AG04449 (cell line): ENCODE measurements at regions not wholly inside any gene's neighbourhood (a gene's known extent, or its start where the extent isn't known, plus 50 kb on each side); places are given as distances from the start of the nearest gene placed in this dataset.

ENCODE experiments used
- CTCF ChIA-PET: fragments of 350-600 bp; formaldehyde crosslinking; extraction: SDS; loops from one replicate; lab custom pipeline; 2021; ENCODE audit warnings: antibody characterized with exemption; lab: Yijun Ruan, JAX
- POLR2A ChIA-PET: fragments of 400-600, 350-600 bp; formaldehyde crosslinking; extraction: SDS; loops from one replicate; lab custom pipeline; 2020; ENCODE audit warnings: antibody characterized with exemption, inconsistent platforms; lab: Yijun Ruan, JAX
- DNase-seq: peaks from one replicate; pipeline ENCODE4 v3.0.0-alpha.2; 2010; ENCODE audit warnings: low read depth, low spot score
- H3K4me3 ChIP-seq: 2 replicates; pipeline ENCODE4 v1.5.1; 2011; ENCODE audit warnings: low read depth, mild to moderate bottlenecking, control low read depth, low read length
- TF ChIP-seq, protein P1 (sequence below): IDR thresholded peaks from one replicate; pipeline ENCODE4 v1.5.1; 2011; ENCODE audit warnings: mild to moderate bottlenecking, moderate library complexity, low read length, control low read depth, inconsistent platforms; ENCODE audit not compliant: insufficient read depth; ENCODE audit errors: missing control alignments

GRCh38 chr15:91793771-91794170 lies 59.7 kb upstream of the SLCO3A1 start:
- H3K4me3 ChIP-seq, result no peak overlapping the region
- ChIA-PET CTCF (no interaction called here), POLR2A (no interaction called here)
- TF ChIP-seq, protein P1, sequence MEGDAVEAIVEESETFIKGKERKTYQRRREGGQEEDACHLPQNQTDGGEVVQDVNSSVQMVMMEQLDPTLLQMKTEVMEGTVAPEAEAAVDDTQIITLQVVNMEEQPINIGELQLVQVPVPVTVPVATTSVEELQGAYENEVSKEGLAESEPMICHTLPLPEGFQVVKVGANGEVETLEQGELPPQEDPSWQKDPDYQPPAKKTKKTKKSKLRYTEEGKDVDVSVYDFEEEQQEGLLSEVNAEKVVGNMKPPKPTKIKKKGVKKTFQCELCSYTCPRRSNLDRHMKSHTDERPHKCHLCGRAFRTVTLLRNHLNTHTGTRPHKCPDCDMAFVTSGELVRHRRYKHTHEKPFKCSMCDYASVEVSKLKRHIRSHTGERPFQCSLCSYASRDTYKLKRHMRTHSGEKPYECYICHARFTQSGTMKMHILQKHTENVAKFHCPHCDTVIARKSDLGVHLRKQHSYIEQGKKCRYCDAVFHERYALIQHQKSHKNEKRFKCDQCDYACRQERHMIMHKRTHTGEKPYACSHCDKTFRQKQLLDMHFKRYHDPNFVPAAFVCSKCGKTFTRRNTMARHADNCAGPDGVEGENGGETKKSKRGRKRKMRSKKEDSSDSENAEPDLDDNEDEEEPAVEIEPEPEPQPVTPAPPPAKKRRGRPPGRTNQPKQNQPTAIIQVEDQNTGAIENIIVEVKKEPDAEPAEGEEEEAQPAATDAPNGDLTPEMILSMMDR, result no peak
- no peak for DNase-seq

GRCh38 chr15:91795235-91795634 lies 58.3 kb upstream of the SLCO3A1 start:
- H3K4me3 ChIP-seq, result no peak overlapping the region
- DNase-seq, result no peak
- CTCF ChIA-PET, result no interaction called here
- TF ChIP-seq, protein P1, result no peak
- POLR2A ChIA-PET, result no interaction called here

DNA sequence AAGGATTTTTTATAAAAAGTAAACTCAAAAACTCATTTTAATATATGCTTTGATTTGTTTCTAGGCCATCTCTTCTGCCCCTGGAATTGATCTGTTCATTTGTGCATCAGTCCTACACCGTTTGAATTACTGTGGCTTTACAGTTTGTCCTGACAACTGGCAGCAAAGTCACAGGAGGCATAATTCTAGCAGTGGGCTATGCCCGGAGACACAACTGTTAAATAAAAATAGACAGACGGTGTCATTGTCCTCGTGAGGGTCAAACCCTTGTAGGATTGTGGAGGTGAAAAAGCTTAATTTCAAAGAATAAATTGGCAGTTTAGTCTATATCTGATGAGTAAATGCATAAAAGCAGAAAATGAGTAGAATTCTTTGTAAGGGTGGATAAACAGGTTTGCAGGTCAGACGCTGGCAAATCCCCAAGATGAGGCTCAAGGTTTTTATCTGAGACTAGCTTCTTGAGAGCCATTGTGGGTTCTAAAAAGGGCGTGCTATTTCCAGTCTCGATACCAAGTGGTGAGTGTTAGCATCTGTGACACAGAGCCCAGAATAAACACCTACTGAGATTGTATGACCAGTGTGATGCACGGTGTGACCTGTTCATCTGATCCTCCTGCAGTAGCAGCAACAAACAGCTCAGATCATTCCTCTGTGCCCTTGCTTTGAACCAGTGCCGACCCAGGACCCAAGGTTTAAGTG lies 51.5 kb upstream of the SLCO3A1 start:
- no peak overlapping the region for H3K4me3 ChIP-seq
- CTCF ChIA-PET, result no interaction called here
- POLR2A ChIA-PET, result no interaction called here
- TF ChIP-seq, protein P1, result no peak
- no peak for DNase-seq

DNA sequence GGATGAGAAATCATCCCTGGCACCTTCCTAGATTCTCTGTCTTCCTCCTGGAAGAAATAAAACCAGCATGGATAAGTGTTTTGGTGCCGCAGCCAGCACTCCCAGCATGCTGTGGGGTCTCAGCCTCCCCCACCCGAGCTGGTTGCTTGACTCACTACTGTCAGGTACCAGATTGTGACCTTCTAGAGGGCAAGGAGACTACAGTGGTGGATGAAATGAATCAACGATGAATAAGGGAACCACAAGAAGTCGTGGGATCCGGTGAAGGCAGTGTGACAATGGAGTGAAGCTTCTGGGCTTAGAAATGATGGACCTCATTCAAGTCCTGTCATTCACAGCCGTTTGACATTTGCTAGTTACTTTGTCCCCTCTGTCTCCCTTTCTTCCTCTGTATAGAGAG lies 50.2 kb upstream of the SLCO3A1 start:
- ChIA-PET POLR2A (no interaction called here), CTCF (no interaction called here)
- TF ChIP-seq, protein P1, result no peak
- DNase-seq, result no peak
- H3K4me3 ChIP-seq, result no peak overlapping the region
